ENCODE measurements at regions not wholly inside any gene's neighbourhood (a gene's known extent, or its start where the extent isn't known, plus 50 kb on each side); places are given as distances from the start of the nearest gene placed in this dataset.

- no peak for TF ChIP-seq ATF7 (IDR thresholded peaks at IDR 0.05)
- no peak for TF ChIP-seq ATF7 (CRISPR knock-in tag; IDR thresholded peaks at IDR 0.05)
- TF ChIP-seq DPF2 (CRISPR knock-in tag; IDR thresholded peaks at IDR 0.05; ENCODE audit: borderline replicate concordance, low read depth), result no peak; the same call in 1 of the 2 replicates
- TF ChIP-seq ISX (CRISPR knock-in tag; conservative IDR thresholded peaks at IDR 0.05), result no peak; the same call in 1 of the 2 replicates
- TF ChIP-seq ZIK1 (CRISPR knock-in tag; IDR thresholded peaks at IDR 0.05; ENCODE audit: borderline replicate concordance, low read depth), result no peak; the same call in 1 of the 2 replicates
- TF ChIP-seq ZNF678 (CRISPR knock-in tag; IDR thresholded peaks at IDR 0.05), result no peak; the same call in 1 of the 2 replicates
- no peak; the same call in 1 of the 2 replicates for TF ChIP-seq ATAD3A (CRISPR knock-in tag; IDR thresholded peaks at IDR 0.05)
- TF ChIP-seq, protein P1, sequence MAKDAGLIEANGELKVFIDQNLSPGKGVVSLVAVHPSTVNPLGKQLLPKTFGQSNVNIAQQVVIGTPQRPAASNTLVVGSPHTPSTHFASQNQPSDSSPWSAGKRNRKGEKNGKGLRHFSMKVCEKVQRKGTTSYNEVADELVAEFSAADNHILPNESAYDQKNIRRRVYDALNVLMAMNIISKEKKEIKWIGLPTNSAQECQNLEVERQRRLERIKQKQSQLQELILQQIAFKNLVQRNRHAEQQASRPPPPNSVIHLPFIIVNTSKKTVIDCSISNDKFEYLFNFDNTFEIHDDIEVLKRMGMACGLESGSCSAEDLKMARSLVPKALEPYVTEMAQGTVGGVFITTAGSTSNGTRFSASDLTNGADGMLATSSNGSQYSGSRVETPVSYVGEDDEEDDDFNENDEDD (CRISPR knock-in tag; IDR thresholded peaks at IDR 0.05; ENCODE audit: borderline replicate concordance), result peak; percentile 70; the same call in 1 of the 2 replicates
- TF ChIP-seq, protein P2, sequence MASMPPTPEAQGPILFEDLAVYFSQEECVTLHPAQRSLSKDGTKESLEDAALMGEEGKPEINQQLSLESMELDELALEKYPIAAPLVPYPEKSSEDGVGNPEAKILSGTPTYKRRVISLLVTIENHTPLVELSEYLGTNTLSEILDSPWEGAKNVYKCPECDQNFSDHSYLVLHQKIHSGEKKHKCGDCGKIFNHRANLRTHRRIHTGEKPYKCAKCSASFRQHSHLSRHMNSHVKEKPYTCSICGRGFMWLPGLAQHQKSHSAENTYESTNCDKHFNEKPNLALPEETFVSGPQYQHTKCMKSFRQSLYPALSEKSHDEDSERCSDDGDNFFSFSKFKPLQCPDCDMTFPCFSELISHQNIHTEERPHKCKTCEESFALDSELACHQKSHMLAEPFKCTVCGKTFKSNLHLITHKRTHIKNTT (CRISPR knock-in tag; IDR thresholded peaks at IDR 0.05), result peak; percentile 28; the same call in 1 of the 2 replicates
- TF ChIP-seq SNRNP70 (IDR thresholded peaks at IDR 0.05; ENCODE audit: low read depth, low read length), result no peak
- no peak for TF ChIP-seq ZXDC (CRISPR knock-in tag; IDR thresholded peaks at IDR 0.05)
- TF ChIP-seq, protein P3, sequence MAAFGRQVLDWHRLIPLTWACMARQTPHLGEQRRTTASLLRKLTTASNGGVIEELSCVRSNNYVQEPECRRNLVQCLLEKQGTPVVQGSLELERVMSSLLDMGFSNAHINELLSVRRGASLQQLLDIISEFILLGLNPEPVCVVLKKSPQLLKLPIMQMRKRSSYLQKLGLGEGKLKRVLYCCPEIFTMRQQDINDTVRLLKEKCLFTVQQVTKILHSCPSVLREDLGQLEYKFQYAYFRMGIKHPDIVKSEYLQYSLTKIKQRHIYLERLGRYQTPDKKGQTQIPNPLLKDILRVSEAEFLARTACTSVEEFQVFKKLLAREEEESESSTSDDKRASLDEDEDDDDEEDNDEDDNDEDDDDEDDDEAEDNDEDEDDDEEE (CRISPR knock-in tag; IDR thresholded peaks at IDR 0.05), result peak; percentile 87
- TF ChIP-seq ZNF615 (CRISPR knock-in tag; IDR thresholded peaks at IDR 0.05; ENCODE audit: borderline replicate concordance), result no peak; the same call in 1 of the 2 replicates
- TF ChIP-seq ATM (IDR thresholded peaks at IDR 0.05; ENCODE audit: borderline replicate concordance), result no peak
- peak; percentile 99; the same call in 1 of the 2 replicates for TF ChIP-seq ZNF414 (CRISPR knock-in tag; IDR thresholded peaks at IDR 0.05)
- TF ChIP-seq ZNF335 (CRISPR knock-in tag; IDR thresholded peaks at IDR 0.05), result peak; percentile 87
- peak; percentile 18; the same call in 1 of the 2 replicates for TF ChIP-seq MED13 (CRISPR knock-in tag; IDR thresholded peaks at IDR 0.05)
Measured at GRCh38 chr14:34331728-34332623, 130.1 kb downstream of the SPTSSA start (continued).

All from HepG2 (cell line).